ENCODE measurements at regions not wholly inside any gene's neighbourhood (a gene's known extent, or its start where the extent isn't known, plus 50 kb on each side); places are given as distances from the start of the nearest gene placed in this dataset.

DNA sequence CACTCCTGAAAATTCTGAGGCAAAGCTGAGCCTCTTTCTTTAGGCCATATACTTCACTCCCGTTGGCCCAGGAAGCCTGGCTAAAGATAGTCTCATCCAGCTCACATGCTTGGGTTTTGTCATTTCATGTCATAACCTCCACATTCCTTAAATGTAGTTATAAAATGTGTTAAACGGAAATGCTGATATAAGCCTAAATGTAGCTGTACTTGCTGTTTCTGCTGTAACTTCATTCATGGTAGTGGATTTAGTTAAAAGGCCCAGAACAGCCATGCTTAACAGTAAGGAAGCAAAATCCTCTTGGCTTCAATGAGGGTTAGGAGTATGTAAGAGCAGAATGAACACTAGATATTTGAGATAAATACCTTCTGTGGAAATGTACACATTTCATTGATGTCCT, 135.8 kb upstream of the TMEM161B start:
- TF ChIP-seq CTCF (IDR thresholded peaks at IDR 0.05) (no peak), FOXJ3 (CRISPR knock-in tag; IDR thresholded peaks at IDR 0.05; ENCODE audit: borderline replicate concordance) (no peak), NR2C2 (CRISPR knock-in tag; IDR thresholded peaks at IDR 0.05) (no peak), ATF3 (CRISPR knock-in tag; conservative IDR thresholded peaks at IDR 0.05) (no peak), TEAD4 (CRISPR knock-in tag; IDR thresholded peaks at IDR 0.05) (no peak), SP1 (CRISPR knock-in tag; conservative IDR thresholded peaks at IDR 0.05) (no peak), USF1 (CRISPR knock-in tag; IDR thresholded peaks at IDR 0.05) (no peak), MAX (CRISPR knock-in tag; IDR thresholded peaks at IDR 0.05) (no peak), RELA (CRISPR knock-in tag; IDR thresholded peaks at IDR 0.05; ENCODE audit: borderline replicate concordance) (no peak), NR1H2 (CRISPR knock-in tag; IDR thresholded peaks at IDR 0.05) (no peak)
- TF ChIP-seq, protein P1, sequence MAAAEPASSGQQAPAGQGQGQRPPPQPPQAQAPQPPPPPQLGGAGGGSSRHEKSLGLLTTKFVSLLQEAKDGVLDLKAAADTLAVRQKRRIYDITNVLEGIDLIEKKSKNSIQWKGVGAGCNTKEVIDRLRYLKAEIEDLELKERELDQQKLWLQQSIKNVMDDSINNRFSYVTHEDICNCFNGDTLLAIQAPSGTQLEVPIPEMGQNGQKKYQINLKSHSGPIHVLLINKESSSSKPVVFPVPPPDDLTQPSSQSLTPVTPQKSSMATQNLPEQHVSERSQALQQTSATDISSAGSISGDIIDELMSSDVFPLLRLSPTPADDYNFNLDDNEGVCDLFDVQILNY (CRISPR knock-in tag; IDR thresholded peaks at IDR 0.05): no peak
- TF ChIP-seq, protein P2, sequence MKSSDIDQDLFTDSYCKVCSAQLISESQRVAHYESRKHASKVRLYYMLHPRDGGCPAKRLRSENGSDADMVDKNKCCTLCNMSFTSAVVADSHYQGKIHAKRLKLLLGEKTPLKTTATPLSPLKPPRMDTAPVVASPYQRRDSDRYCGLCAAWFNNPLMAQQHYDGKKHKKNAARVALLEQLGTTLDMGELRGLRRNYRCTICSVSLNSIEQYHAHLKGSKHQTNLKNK (CRISPR knock-in tag; IDR thresholded peaks at IDR 0.05): no peak
